ENCODE measurements at regions not wholly inside any gene's neighbourhood (a gene's known extent, or its start where the extent isn't known, plus 50 kb on each side); places are given as distances from the start of the nearest gene placed in this dataset.
"Not testable (repeated sequence)": the region's sequence is repeated elsewhere in the genome, so short reads cannot be mapped to it uniquely, and the experiment has no call there.

- H3K4me3 ChIP-seq (ENCODE audit: low read depth in 1 of 2, low read length in 2 of 2): no peak overlapping the region
- H3K4me1 ChIP-seq (ENCODE audit: control insufficient read depth in 1 of 2, insufficient read depth in 2 of 2, low read length in 2 of 2): no peaks in the 10 kb centered on the region
- peaks cover 0 to 4% of the 10 kb centered on the region in 2 donors for H3K9me3 ChIP-seq (ENCODE audit: control insufficient read depth in 1 of 2, low read length in 2 of 2)
- no peaks in the 10 kb centered on the region for H3K36me3 ChIP-seq (ENCODE audit: control insufficient read depth in 1 of 2, insufficient read depth in 2 of 2, low read length in 2 of 2)
- H3K27me3 ChIP-seq (ENCODE audit: low read depth, low read length): no peaks in the 10 kb centered on the region
- H3K27ac ChIP-seq (ENCODE audit: low read length): no peak overlapping the region
Measured at GRCh38 chr12:105443802-105444652, 113.5 kb downstream of the C12orf75 start.

GRCh38 chr12:105444653-105445102 lies 114.2 kb downstream of the C12orf75 start:
- H3K9me3 ChIP-seq (ENCODE audit: control insufficient read depth in 1 of 2, low read length in 2 of 2): peaks cover 0 to 4% of the 10 kb centered on the region in 2 donors
- H3K4me3 ChIP-seq (ENCODE audit: low read depth in 1 of 2, low read length in 2 of 2): no peak overlapping the region
- H3K27ac ChIP-seq (ENCODE audit: low read length): no peak overlapping the region
- no peaks in the 10 kb centered on the region for H3K27me3 ChIP-seq (ENCODE audit: low read depth, low read length)
- H3K4me1 ChIP-seq (ENCODE audit: control insufficient read depth in 1 of 2, insufficient read depth in 2 of 2, low read length in 2 of 2): no peaks in the 10 kb centered on the region
- no peaks in the 10 kb centered on the region for H3K36me3 ChIP-seq (ENCODE audit: control insufficient read depth in 1 of 2, insufficient read depth in 2 of 2, low read length in 2 of 2)

DNA sequence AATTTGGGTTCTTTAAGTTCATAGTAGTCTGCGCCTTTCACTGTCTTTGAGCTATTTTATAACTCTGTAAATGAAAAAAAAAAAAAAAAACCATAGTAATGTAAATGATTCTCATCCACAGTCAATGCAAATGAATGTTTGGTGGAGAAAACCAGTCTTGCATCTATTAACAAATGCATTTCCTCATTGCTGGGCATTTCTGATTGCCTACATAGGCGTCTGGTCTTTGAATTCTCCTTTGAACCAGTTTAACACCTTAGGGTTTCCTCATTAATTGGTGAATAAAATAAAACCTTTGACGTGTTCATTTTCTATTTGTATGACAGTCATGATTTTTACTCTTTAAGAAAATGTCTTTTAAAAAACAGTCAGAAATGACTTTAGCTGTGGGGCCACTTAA lies 114.8 kb downstream of the C12orf75 start:
- no peaks in the 10 kb centered on the region for H3K36me3 ChIP-seq (ENCODE audit: control insufficient read depth in 1 of 2, insufficient read depth in 2 of 2, low read length in 2 of 2)
- no peak overlapping the region for H3K4me3 ChIP-seq (ENCODE audit: low read depth in 1 of 2, low read length in 2 of 2)
- H3K27me3 ChIP-seq (ENCODE audit: low read depth, low read length): no peaks in the 10 kb centered on the region
- H3K9me3 ChIP-seq (ENCODE audit: control insufficient read depth in 1 of 2, low read length in 2 of 2): peaks cover 0 to under 1% of the 10 kb centered on the region in 2 donors
- no peaks in the 10 kb centered on the region for H3K4me1 ChIP-seq (ENCODE audit: control insufficient read depth in 1 of 2, insufficient read depth in 2 of 2, low read length in 2 of 2)
- no peak overlapping the region for H3K27ac ChIP-seq (ENCODE audit: low read length)

DNA sequence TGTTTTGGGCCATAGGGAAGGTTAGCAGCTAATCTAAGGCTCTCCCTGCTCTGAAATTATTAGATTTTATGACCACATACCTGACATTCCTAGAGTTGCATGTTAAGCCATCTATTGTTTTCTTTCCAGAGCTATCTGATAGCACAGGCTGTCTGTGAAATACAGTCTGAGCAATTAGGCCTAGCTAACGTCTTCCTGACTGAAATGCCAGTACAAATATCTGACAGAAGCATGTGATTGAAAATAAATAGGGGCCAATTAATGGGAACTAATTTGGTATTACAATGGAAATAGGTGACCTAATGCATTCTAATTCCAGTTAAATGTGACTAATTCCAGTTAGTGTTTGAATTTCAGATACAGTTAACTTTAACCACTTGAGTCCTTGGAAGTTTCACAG lies 115.2 kb downstream of the C12orf75 start:
- no peaks in the 10 kb centered on the region for H3K9me3 ChIP-seq (ENCODE audit: control insufficient read depth in 1 of 2, low read length in 2 of 2)
- H3K4me3 ChIP-seq (ENCODE audit: low read depth in 1 of 2, low read length in 2 of 2): no peak overlapping the region
- no peak overlapping the region for H3K27ac ChIP-seq (ENCODE audit: low read length)
- H3K36me3 ChIP-seq (ENCODE audit: control insufficient read depth in 1 of 2, insufficient read depth in 2 of 2, low read length in 2 of 2): no peaks in the 10 kb centered on the region
- no peaks in the 10 kb centered on the region for H3K4me1 ChIP-seq (ENCODE audit: control insufficient read depth in 1 of 2, insufficient read depth in 2 of 2, low read length in 2 of 2)
- no peaks in the 10 kb centered on the region for H3K27me3 ChIP-seq (ENCODE audit: low read depth, low read length)

DNA sequence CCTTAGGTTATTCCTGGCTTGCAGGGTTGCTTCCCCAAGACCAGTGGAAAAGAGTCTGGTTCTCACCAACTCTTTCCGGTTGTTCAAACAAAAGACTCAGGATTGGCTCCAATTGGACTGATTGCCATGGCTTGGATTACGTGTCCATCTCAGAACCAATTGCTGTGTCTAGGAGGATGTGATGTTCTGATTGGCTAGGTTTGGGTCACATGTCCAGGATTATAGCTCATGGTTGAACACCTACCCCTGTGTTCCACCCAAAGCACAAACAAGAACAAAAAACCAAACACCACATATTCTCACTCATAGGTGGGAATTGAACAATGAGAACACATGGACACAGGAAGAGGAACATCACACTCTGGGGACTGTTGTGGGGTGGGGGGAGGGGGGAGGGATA lies 116.0 kb downstream of the C12orf75 start:
- not testable (repeated sequence) for H3K27me3 ChIP-seq (ENCODE audit: low read depth, low read length); H3K9me3 ChIP-seq (ENCODE audit: control insufficient read depth in 1 of 2, low read length in 2 of 2); H3K36me3 ChIP-seq (ENCODE audit: control insufficient read depth in 1 of 2, insufficient read depth in 2 of 2, low read length in 2 of 2); H3K4me1 ChIP-seq (ENCODE audit: control insufficient read depth in 1 of 2, insufficient read depth in 2 of 2, low read length in 2 of 2); H3K27ac ChIP-seq (ENCODE audit: low read length); H3K4me3 ChIP-seq (ENCODE audit: low read depth in 1 of 2, low read length in 2 of 2)

DNA sequence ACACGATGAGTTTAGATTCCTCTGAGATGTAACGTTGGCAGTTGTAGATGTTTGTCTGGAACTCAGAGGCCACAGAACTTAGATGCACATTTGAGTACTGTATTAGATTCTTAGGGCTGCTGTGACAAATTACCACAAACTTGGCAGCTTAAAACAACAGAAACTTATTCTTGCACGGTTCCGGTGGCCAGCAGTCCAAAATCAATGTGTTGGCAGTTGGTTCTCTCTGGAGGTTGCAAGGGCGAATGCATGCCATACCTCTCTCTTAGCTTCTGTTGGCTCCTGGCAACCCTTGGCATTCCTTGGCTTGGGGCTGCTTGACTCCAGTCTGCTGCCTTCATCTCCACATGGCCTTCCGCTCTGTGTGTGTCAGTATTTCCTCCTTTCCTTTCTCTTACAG lies 118.9 kb downstream of the C12orf75 start:
- Histone ChIP-seq H3K27ac (ENCODE audit: low read length) (no peak overlapping the region), H3K4me3 (ENCODE audit: low read depth in 1 of 2, low read length in 2 of 2) (no peak overlapping the region), H3K27me3 (ENCODE audit: low read depth, low read length) (no peaks in the 10 kb centered on the region), H3K36me3 (ENCODE audit: control insufficient read depth in 1 of 2, insufficient read depth in 2 of 2, low read length in 2 of 2) (no peaks in the 10 kb centered on the region), H3K9me3 (ENCODE audit: control insufficient read depth in 1 of 2, low read length in 2 of 2) (no peaks in the 10 kb centered on the region), H3K4me1 (ENCODE audit: control insufficient read depth in 1 of 2, insufficient read depth in 2 of 2, low read length in 2 of 2) (no peaks in the 10 kb centered on the region)

DNA sequence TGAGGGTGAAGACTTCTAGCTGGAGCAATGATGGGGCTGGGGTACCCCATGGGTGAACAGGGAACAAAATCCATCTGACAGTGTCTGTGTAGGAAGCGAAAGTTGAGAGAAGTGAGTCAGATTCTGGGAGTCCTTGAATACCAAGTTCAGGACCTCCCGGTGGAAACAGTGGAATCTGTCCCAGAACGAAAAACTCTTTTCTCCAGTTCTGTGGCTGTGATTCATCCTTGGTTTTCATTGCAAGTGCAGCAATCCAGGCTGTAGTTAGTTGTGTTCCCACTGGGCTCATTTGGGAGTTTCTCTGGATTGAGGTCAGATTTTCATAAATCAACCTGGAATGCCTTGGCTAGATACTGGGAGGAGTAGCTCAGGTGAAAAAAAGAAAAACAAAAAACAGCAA lies 120.7 kb downstream of the C12orf75 start:
- Histone ChIP-seq H3K9me3 (ENCODE audit: control insufficient read depth in 1 of 2, low read length in 2 of 2) (no peaks in the 10 kb centered on the region), H3K36me3 (ENCODE audit: control insufficient read depth in 1 of 2, insufficient read depth in 2 of 2, low read length in 2 of 2) (no peaks in the 10 kb centered on the region), H3K4me3 (ENCODE audit: low read depth in 1 of 2, low read length in 2 of 2) (no peak overlapping the region), H3K27ac (ENCODE audit: low read length) (no peak overlapping the region), H3K4me1 (ENCODE audit: control insufficient read depth in 1 of 2, insufficient read depth in 2 of 2, low read length in 2 of 2) (no peaks in the 10 kb centered on the region), H3K27me3 (ENCODE audit: low read depth, low read length) (no peaks in the 10 kb centered on the region)

DNA sequence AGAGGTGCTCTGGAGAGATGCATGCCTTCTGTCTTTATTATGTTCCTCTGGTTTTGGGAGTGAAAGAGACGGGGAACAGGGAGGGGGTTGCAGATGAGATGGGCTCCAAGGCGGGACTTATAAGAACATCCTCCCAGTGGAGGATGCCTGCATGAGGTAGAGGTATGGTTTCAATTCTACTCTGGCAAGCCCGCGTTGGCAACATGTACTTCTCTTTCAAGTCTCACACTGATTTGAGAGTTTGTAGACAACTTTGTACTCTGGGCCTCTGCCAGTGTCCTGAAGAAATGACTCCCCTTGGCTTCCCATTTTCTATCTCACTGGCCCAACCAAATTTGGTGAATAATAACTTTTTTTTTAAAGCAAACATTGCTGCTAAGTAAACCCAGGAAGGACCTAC lies 121.3 kb downstream of the C12orf75 start:
- Histone ChIP-seq H3K4me1 (ENCODE audit: control insufficient read depth in 1 of 2, insufficient read depth in 2 of 2, low read length in 2 of 2) (no peaks in the 10 kb centered on the region), H3K36me3 (ENCODE audit: control insufficient read depth in 1 of 2, insufficient read depth in 2 of 2, low read length in 2 of 2) (no peaks in the 10 kb centered on the region), H3K4me3 (ENCODE audit: low read depth in 1 of 2, low read length in 2 of 2) (no peak overlapping the region), H3K27me3 (ENCODE audit: low read depth, low read length) (no peaks in the 10 kb centered on the region), H3K27ac (ENCODE audit: low read length) (no peak overlapping the region), H3K9me3 (ENCODE audit: control insufficient read depth in 1 of 2, low read length in 2 of 2) (no peaks in the 10 kb centered on the region)

DNA sequence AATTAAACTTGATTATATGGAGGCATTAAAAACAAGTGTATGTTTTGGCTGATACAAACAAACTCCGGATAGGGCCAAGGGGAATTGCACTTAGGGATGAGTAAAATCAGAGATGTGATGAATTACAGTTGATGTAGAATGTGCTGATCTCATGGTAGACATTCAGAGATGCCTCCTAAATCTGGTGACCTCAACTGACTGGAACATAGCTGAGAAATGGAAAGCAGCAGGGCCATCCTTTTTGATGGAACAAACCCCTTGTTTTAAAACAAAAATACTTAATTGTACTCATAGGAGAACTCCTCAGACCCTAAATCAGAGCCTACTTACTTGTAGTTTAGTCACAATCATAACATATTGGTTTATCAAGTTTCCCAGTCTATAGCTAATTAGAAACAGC lies 122.8 kb downstream of the C12orf75 start:
- Histone ChIP-seq H3K4me3 (ENCODE audit: low read depth in 1 of 2, low read length in 2 of 2) (no peak overlapping the region), H3K4me1 (ENCODE audit: control insufficient read depth in 1 of 2, insufficient read depth in 2 of 2, low read length in 2 of 2) (no peaks in the 10 kb centered on the region), H3K36me3 (ENCODE audit: control insufficient read depth in 1 of 2, insufficient read depth in 2 of 2, low read length in 2 of 2) (no peaks in the 10 kb centered on the region), H3K27me3 (ENCODE audit: low read depth, low read length) (no peaks in the 10 kb centered on the region), H3K27ac (ENCODE audit: low read length) (no peak overlapping the region), H3K9me3 (ENCODE audit: control insufficient read depth in 1 of 2, low read length in 2 of 2) (peaks cover 0 to under 1% of the 10 kb centered on the region in 2 donors)

GRCh38 chr12:105454688-105455087 lies 124.2 kb downstream of the C12orf75 start:
- H3K4me3 ChIP-seq (ENCODE audit: low read depth in 1 of 2, low read length in 2 of 2): no peak overlapping the region
- no peaks in the 10 kb centered on the region for H3K27me3 ChIP-seq (ENCODE audit: low read depth, low read length)
- no peaks in the 10 kb centered on the region for H3K36me3 ChIP-seq (ENCODE audit: control insufficient read depth in 1 of 2, insufficient read depth in 2 of 2, low read length in 2 of 2)
- H3K9me3 ChIP-seq (ENCODE audit: control insufficient read depth in 1 of 2, low read length in 2 of 2): peaks cover 0 to 7% of the 10 kb centered on the region in 2 donors
- no peak overlapping the region for H3K27ac ChIP-seq (ENCODE audit: low read length)
- no peaks in the 10 kb centered on the region for H3K4me1 ChIP-seq (ENCODE audit: control insufficient read depth in 1 of 2, insufficient read depth in 2 of 2, low read length in 2 of 2)

- Histone ChIP-seq H3K4me3 (ENCODE audit: low read depth in 1 of 2, low read length in 2 of 2) (no peak overlapping the region), H3K27me3 (ENCODE audit: low read depth, low read length) (no peaks in the 10 kb centered on the region), H3K4me1 (ENCODE audit: control insufficient read depth in 1 of 2, insufficient read depth in 2 of 2, low read length in 2 of 2) (no peaks in the 10 kb centered on the region), H3K27ac (ENCODE audit: low read length) (no peak overlapping the region), H3K9me3 (ENCODE audit: control insufficient read depth in 1 of 2, low read length in 2 of 2) (peaks cover 0 to 7% of the 10 kb centered on the region in 2 donors), H3K36me3 (ENCODE audit: control insufficient read depth in 1 of 2, insufficient read depth in 2 of 2, low read length in 2 of 2) (no peaks in the 10 kb centered on the region)
Measured at GRCh38 chr12:105455261-105455660, 124.8 kb downstream of the C12orf75 start.

DNA sequence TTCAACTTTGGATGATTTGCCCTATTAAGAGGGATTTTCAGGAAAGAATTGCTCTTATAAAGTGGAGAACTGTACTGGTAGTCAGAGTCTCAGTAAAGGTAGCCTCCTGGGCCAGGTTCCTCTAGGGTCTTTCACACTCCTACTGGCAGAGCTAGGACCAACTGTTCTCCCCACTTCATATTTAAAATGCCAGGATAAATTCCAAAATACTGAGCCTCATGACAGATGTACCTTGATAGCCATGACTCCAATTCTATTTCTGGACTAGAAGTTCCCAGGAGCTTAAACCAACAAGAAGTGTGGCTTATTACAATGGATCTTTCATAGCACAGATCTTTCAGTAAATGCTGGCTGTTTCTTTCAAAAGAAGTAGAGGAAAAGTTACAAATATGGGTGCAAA lies 126.5 kb downstream of the C12orf75 start:
- Histone ChIP-seq H3K36me3 (ENCODE audit: control insufficient read depth in 1 of 2, insufficient read depth in 2 of 2, low read length in 2 of 2) (no peaks in the 10 kb centered on the region), H3K27me3 (ENCODE audit: low read depth, low read length) (no peaks in the 10 kb centered on the region), H3K4me1 (ENCODE audit: control insufficient read depth in 1 of 2, insufficient read depth in 2 of 2, low read length in 2 of 2) (no peaks in the 10 kb centered on the region), H3K4me3 (ENCODE audit: low read depth in 1 of 2, low read length in 2 of 2) (no peak overlapping the region), H3K9me3 (ENCODE audit: control insufficient read depth in 1 of 2, low read length in 2 of 2) (peaks cover 0 to 7% of the 10 kb centered on the region in 2 donors), H3K27ac (ENCODE audit: low read length) (no peak overlapping the region)
